Cardiac septum (tissue), 1 donor: ENCODE measurements at regions not wholly inside any gene's neighbourhood (a gene's known extent, or its start where the extent isn't known, plus 50 kb on each side); places are given as distances from the start of the nearest gene placed in this dataset.
"Not testable (repeated sequence)": the region's sequence is repeated elsewhere in the genome, so short reads cannot be mapped to it uniquely, and the experiment has no call there.

Source experiments
- DNase-seq: peaks from one replicate; pipeline ENCODE4 v3.0.0-alpha.2; 2020; ENCODE audit warnings: low spot score
- intact Hi-C: fragments of 100-400 bp; cut with DNase I; formaldehyde crosslinking; loops from one replicate; pipeline ENCODE4 v1.14.0; 2022
- donor health status: DM: no; HTN: no; CAD: no.

- intact Hi-C loops: no loop called here
- no peak for DNase-seq
Measured at GRCh38 chr3:26229801-26230200, 392.8 kb upstream of the LRRC3B start.

- no peak for DNase-seq
- intact Hi-C loops: no loop called here
Measured at GRCh38 chr3:26233374-26233773, 389.2 kb upstream of the LRRC3B start.

- no peak for DNase-seq
- intact Hi-C loops: loop anchor here (2.0 kb wide), 1 partner anchor 130 kb away; no protein-coding TSS in a partner anchor
Measured at GRCh38 chr3:26236531-26236930, 386.0 kb upstream of the LRRC3B start.

- intact Hi-C loops: loop anchor here (2.0 kb wide), 1 partner anchor 130 kb away; no protein-coding TSS in a partner anchor
- DNase-seq: no peak
Measured at GRCh38 chr3:26237036-26237682, 385.4 kb upstream of the LRRC3B start.

- intact Hi-C loops, DNase-seq: not testable (repeated sequence)
Measured at GRCh38 chr3:26244586-26244985, 378.0 kb upstream of the LRRC3B start.

- intact Hi-C loops: no loop called here
- DNase-seq: no peak
Measured at GRCh38 chr3:26245236-26245635, 377.3 kb upstream of the LRRC3B start.

- intact Hi-C loops: no loop called here
- DNase-seq: no peak
Measured at GRCh38 chr3:26246901-26247300, 375.7 kb upstream of the LRRC3B start.

GRCh38 chr3:26247712-26248111, 374.9 kb upstream of the LRRC3B start:
- intact Hi-C loops: no loop called here
- no peak for DNase-seq

- intact Hi-C loops: no loop called here
- DNase-seq: no peak
Measured at GRCh38 chr3:26252001-26252400, 370.6 kb upstream of the LRRC3B start.

GRCh38 chr3:26256224-26256623, 366.3 kb upstream of the LRRC3B start:
- DNase-seq: no peak
- intact Hi-C loops: no loop called here

- DNase-seq: no peak
- intact Hi-C loops: no loop called here
Measured at GRCh38 chr3:26259176-26259575, 363.4 kb upstream of the LRRC3B start.

GRCh38 chr3:26260139-26260538, 362.4 kb upstream of the LRRC3B start:
- intact Hi-C loops: no loop called here
- no peak for DNase-seq

- DNase-seq: no peak
- intact Hi-C loops: no loop called here
Measured at GRCh38 chr3:26264708-26265107, 357.9 kb upstream of the LRRC3B start.

- DNase-seq: no peak
- intact Hi-C loops: no loop called here
Measured at GRCh38 chr3:26271848-26272247, 350.7 kb upstream of the LRRC3B start.

GRCh38 chr3:26273196-26273595, 349.4 kb upstream of the LRRC3B start:
- no peak for DNase-seq
- intact Hi-C loops: no loop called here

GRCh38 chr3:26279091-26279490, 343.5 kb upstream of the LRRC3B start:
- DNase-seq: no peak
- intact Hi-C loops: no loop called here

- no peak for DNase-seq
- intact Hi-C loops: no loop called here
Measured at GRCh38 chr3:26280517-26280916, 342.1 kb upstream of the LRRC3B start.

- no peak for DNase-seq
- intact Hi-C loops: no loop called here
Measured at GRCh38 chr3:26281284-26281985, 341.1 kb upstream of the LRRC3B start.

GRCh38 chr3:26284503-26284902, 338.1 kb upstream of the LRRC3B start:
- DNase-seq, intact Hi-C loops: not testable (repeated sequence)

- intact Hi-C loops: no loop called here
- no peak for DNase-seq
Measured at GRCh38 chr3:26291840-26292239, 330.7 kb upstream of the LRRC3B start.

- intact Hi-C loops: no loop called here
- DNase-seq: no peak
Measured at GRCh38 chr3:26292780-26293179, 329.8 kb upstream of the LRRC3B start.
